Endothelial cell of umbilical vein (primary cell): ENCODE measurements at regions not wholly inside any gene's neighbourhood (a gene's known extent, or its start where the extent isn't known, plus 50 kb on each side); places are given as distances from the start of the nearest gene placed in this dataset.

Experiments used
- CTCF ChIP-seq, 2 donors: IDR thresholded peaks; 1 replicate in 1 of 2; 2 replicates in 1 of 2; pipeline ENCODE4 v1.5.1; 2011; ENCODE audit warnings: low read length in 2 of 2, mild to moderate bottlenecking in 2 of 2, moderate library complexity in 2 of 2, control low read depth in 1 of 2, inconsistent platforms in 1 of 2, low read depth in 1 of 2; ENCODE audit not compliant: insufficient read depth in 1 of 2; ENCODE audit errors: extremely low read depth in 1 of 2
- EZH2 ChIP-seq: IDR thresholded peaks from 2 replicates; pipeline ENCODE4 v1.6.1; 2012; ENCODE audit warnings: borderline replicate concordance, low read depth, mild to moderate bottlenecking, moderate library complexity, low read length, inconsistent platforms; ENCODE audit not compliant: severe bottlenecking
- FOS ChIP-seq: IDR thresholded peaks from 2 replicates; pipeline ENCODE4 v1.6.1; 2011; ENCODE audit warnings: mild to moderate bottlenecking, low read length, moderate library complexity, borderline replicate concordance; ENCODE audit not compliant: insufficient read depth
- JUN ChIP-seq: IDR thresholded peaks from 2 replicates; pipeline ENCODE4 v1.6.1; 2011; ENCODE audit warnings: borderline replicate concordance, low read depth; ENCODE audit not compliant: insufficient read length, insufficient read depth
- POLR2A ChIP-seq: IDR thresholded peaks from 2 replicates; pipeline ENCODE4 v1.6.1; 2012; ENCODE audit warnings: low read depth, mild to moderate bottlenecking, control low read depth, low read length

- TF ChIP-seq POLR2A (no peak), CTCF (IDR thresholded peaks at IDR 0.05; ENCODE audit: extremely low read depth in 1 of 2, insufficient read depth in 1 of 2, low read depth in 1 of 2, low read length in 2 of 2) (no peak), JUN (no peak), EZH2 (no peak), FOS (no peak)
These were observed 106.5 kb downstream of the LYZL1 start for GRCh38 chr10:29395409-29395808.
